Stimulated activated memory B cell treated with anti-CD40 and anti-IgM and Interleukin-4, amounts not matched to agents 10 μg/mL and 1 μg/mL and 100 μg/mL, for 72 hours (primary cell): ENCODE measurements at regions not wholly inside any gene's neighbourhood (a gene's known extent, or its start where the extent isn't known, plus 50 kb on each side); places are given as distances from the start of the nearest gene placed in this dataset.

Experiments
- ATAC-seq: fragments of 150-1000 bp; cut with Tn5 transposase; 2 replicates; pipeline ENCODE4 v1.10.0; 2021
- H3K27ac Mint-ChIP-seq: one replicate; pipeline ENCODE4 v1.8.0; 2022; ENCODE audit warnings: mild to moderate bottlenecking, mixed read lengths
- H3K27me3 Mint-ChIP-seq: one replicate; pipeline ENCODE4 v1.8.0; 2022; ENCODE audit warnings: mixed read lengths
- H3K36me3 Mint-ChIP-seq: one replicate; pipeline ENCODE4 v1.8.0; 2022; ENCODE audit warnings: mixed read lengths
- H3K4me1 Mint-ChIP-seq: one replicate; pipeline ENCODE4 v1.8.0; 2022; ENCODE audit warnings: mixed read lengths
- H3K4me3 Mint-ChIP-seq: one replicate; pipeline ENCODE4 v1.8.0; 2022; ENCODE audit warnings: mild to moderate bottlenecking, moderate library complexity, mixed read lengths
- H3K9me3 Mint-ChIP-seq: one replicate; pipeline ENCODE4 v1.8.0; 2022; ENCODE audit warnings: mixed read lengths

GRCh38 chr1:218494449-218494852 is 149.3 kb downstream of the TGFB2 start:
- H3K36me3 Mint-ChIP-seq = no peaks in the 10 kb centered on the region
- peaks cover 8% of the 10 kb centered on the region for H3K4me1 Mint-ChIP-seq
- peaks cover 9% of the 10 kb centered on the region for H3K27me3 Mint-ChIP-seq
- no peak for ATAC-seq
- H3K27ac Mint-ChIP-seq = no peak overlapping the region
- no peaks in the 10 kb centered on the region for H3K9me3 Mint-ChIP-seq
- H3K4me3 Mint-ChIP-seq = no peak overlapping the region

- Mint-ChIP-seq H3K27ac (no peak overlapping the region), H3K27me3 (peaks cover 15% of the 10 kb centered on the region), H3K4me1 (peaks cover 8% of the 10 kb centered on the region), H3K36me3 (no peaks in the 10 kb centered on the region), H3K4me3 (no peak overlapping the region), H3K9me3 (no peaks in the 10 kb centered on the region)
- no peak for ATAC-seq
These were observed 150.8 kb downstream of the TGFB2 start for GRCh38 chr1:218495931-218496330.

- Mint-ChIP-seq H3K4me3 (no peak overlapping the region), H3K27ac (no peak overlapping the region), H3K36me3 (no peaks in the 10 kb centered on the region), H3K27me3 (peaks cover 21% of the 10 kb centered on the region), H3K4me1 (peaks cover 8% of the 10 kb centered on the region), H3K9me3 (no peaks in the 10 kb centered on the region)
- no peak for ATAC-seq
These were observed 151.4 kb downstream of the TGFB2 start for GRCh38 chr1:218496561-218496960.

GRCh38 chr1:218498056-218498938 is 153.2 kb downstream of the TGFB2 start:
- peaks cover 17% of the 10 kb centered on the region for H3K27me3 Mint-ChIP-seq
- H3K9me3 Mint-ChIP-seq = no peaks in the 10 kb centered on the region
- no peak for ATAC-seq
- H3K36me3 Mint-ChIP-seq = no peaks in the 10 kb centered on the region
- H3K4me3 Mint-ChIP-seq = no peak overlapping the region
- no peak overlapping the region for H3K27ac Mint-ChIP-seq
- H3K4me1 Mint-ChIP-seq = peaks cover 8% of the 10 kb centered on the region

- Mint-ChIP-seq H3K27ac (no peak overlapping the region), H3K36me3 (no peaks in the 10 kb centered on the region), H3K9me3 (no peaks in the 10 kb centered on the region), H3K4me1 (peaks cover 8% of the 10 kb centered on the region), H3K4me3 (no peak overlapping the region), H3K27me3 (peaks cover 24% of the 10 kb centered on the region)
- no peak for ATAC-seq
These were observed 154.0 kb downstream of the TGFB2 start for GRCh38 chr1:218499011-218499691.

- Mint-ChIP-seq H3K27ac (no peak overlapping the region), H3K9me3 (no peaks in the 10 kb centered on the region), H3K4me1 (peaks cover 8% of the 10 kb centered on the region), H3K27me3 (peaks cover 26% of the 10 kb centered on the region), H3K36me3 (no peaks in the 10 kb centered on the region), H3K4me3 (no peak overlapping the region)
- ATAC-seq = no peak
These were observed 154.8 kb downstream of the TGFB2 start for GRCh38 chr1:218499911-218500310.

- Mint-ChIP-seq H3K4me1 (peaks cover 8% of the 10 kb centered on the region), H3K4me3 (no peak overlapping the region), H3K27me3 (peaks cover 26% of the 10 kb centered on the region), H3K36me3 (no peaks in the 10 kb centered on the region), H3K27ac (no peak overlapping the region), H3K9me3 (peaks cover under 1% of the 10 kb centered on the region)
- no peak for ATAC-seq
These were observed 156.0 kb downstream of the TGFB2 start for GRCh38 chr1:218501161-218501560.

- ATAC-seq = no peak
These were observed 157.2 kb downstream of the TGFB2 start for GRCh38 chr1:218502383-218502782.

GRCh38 chr1:218503102-218503501 is 158.0 kb downstream of the TGFB2 start:
- no peak overlapping the region for H3K4me3 Mint-ChIP-seq
- no peak for ATAC-seq
- H3K27me3 Mint-ChIP-seq = peaks cover 26% of the 10 kb centered on the region
- H3K9me3 Mint-ChIP-seq = peaks cover 11% of the 10 kb centered on the region
- H3K36me3 Mint-ChIP-seq = peaks cover 7% of the 10 kb centered on the region
- peaks cover 8% of the 10 kb centered on the region for H3K4me1 Mint-ChIP-seq
- no peak overlapping the region for H3K27ac Mint-ChIP-seq

More at GRCh38 chr1:218502383-218502782, 157.2 kb downstream of the TGFB2 start:
- H3K4me1 Mint-ChIP-seq = peaks cover 8% of the 10 kb centered on the region
- H3K4me3 Mint-ChIP-seq = no peak overlapping the region
- peaks cover 26% of the 10 kb centered on the region for H3K27me3 Mint-ChIP-seq
- H3K36me3 Mint-ChIP-seq = peaks cover 7% of the 10 kb centered on the region
- no peak overlapping the region for H3K27ac Mint-ChIP-seq
- peaks cover 11% of the 10 kb centered on the region for H3K9me3 Mint-ChIP-seq

- H3K9me3 Mint-ChIP-seq = peaks cover 14% of the 10 kb centered on the region
- peaks cover 7% of the 10 kb centered on the region for H3K36me3 Mint-ChIP-seq
- no peak for ATAC-seq
- peaks cover 4% of the 10 kb centered on the region for H3K4me1 Mint-ChIP-seq
- no peak overlapping the region for H3K27ac Mint-ChIP-seq
- H3K4me3 Mint-ChIP-seq = no peak overlapping the region
- H3K27me3 Mint-ChIP-seq = peaks cover 9% of the 10 kb centered on the region
These were observed 162.3 kb downstream of the TGFB2 start for GRCh38 chr1:218507355-218508002.

- H3K27ac Mint-ChIP-seq = no peak overlapping the region
- H3K4me1 Mint-ChIP-seq = peaks cover 11% of the 10 kb centered on the region
- no peak overlapping the region for H3K4me3 Mint-ChIP-seq
- no peak for ATAC-seq
- no peaks in the 10 kb centered on the region for H3K27me3 Mint-ChIP-seq
- H3K9me3 Mint-ChIP-seq = peaks cover 14% of the 10 kb centered on the region
- peaks cover 7% of the 10 kb centered on the region for H3K36me3 Mint-ChIP-seq
These were observed 165.1 kb downstream of the TGFB2 start for GRCh38 chr1:218510153-218510772.

- Mint-ChIP-seq H3K27me3 (no peaks in the 10 kb centered on the region), H3K4me3 (no peak overlapping the region), H3K27ac (no peak overlapping the region), H3K4me1 (peaks cover 11% of the 10 kb centered on the region), H3K36me3 (no peaks in the 10 kb centered on the region), H3K9me3 (peaks cover 3% of the 10 kb centered on the region)
- ATAC-seq = no peak
These were observed 168.2 kb downstream of the TGFB2 start for GRCh38 chr1:218513328-218513727.

- H3K27me3 Mint-ChIP-seq = no peaks in the 10 kb centered on the region
- no peak overlapping the region for H3K4me3 Mint-ChIP-seq
- ATAC-seq = no peak
- no peaks in the 10 kb centered on the region for H3K36me3 Mint-ChIP-seq
- no peak overlapping the region for H3K27ac Mint-ChIP-seq
- H3K9me3 Mint-ChIP-seq = no peaks in the 10 kb centered on the region
- H3K4me1 Mint-ChIP-seq = peaks cover 11% of the 10 kb centered on the region
These were observed 169.6 kb downstream of the TGFB2 start for GRCh38 chr1:218514689-218515088.

GRCh38 chr1:218516526-218516925 is 171.4 kb downstream of the TGFB2 start:
- Mint-ChIP-seq H3K4me3 (no peak overlapping the region), H3K4me1 (peaks cover 11% of the 10 kb centered on the region), H3K27me3 (peaks cover 11% of the 10 kb centered on the region), H3K9me3 (no peaks in the 10 kb centered on the region), H3K27ac (no peak overlapping the region), H3K36me3 (no peaks in the 10 kb centered on the region)
- no peak for ATAC-seq

GRCh38 chr1:218517459-218517858 is 172.3 kb downstream of the TGFB2 start:
- Mint-ChIP-seq H3K36me3 (no peaks in the 10 kb centered on the region), H3K4me3 (no peak overlapping the region), H3K27ac (no peak overlapping the region), H3K4me1 (peaks cover 7% of the 10 kb centered on the region), H3K27me3 (peaks cover 11% of the 10 kb centered on the region), H3K9me3 (no peaks in the 10 kb centered on the region)
- no peak for ATAC-seq
